ENCODE measurements at regions not wholly inside any gene's neighbourhood (a gene's known extent, or its start where the extent isn't known, plus 50 kb on each side); places are given as distances from the start of the nearest gene placed in this dataset.
"Not testable (repeated sequence)": the region's sequence is repeated elsewhere in the genome, so short reads cannot be mapped to it uniquely, and the experiment has no call there.

DNA sequence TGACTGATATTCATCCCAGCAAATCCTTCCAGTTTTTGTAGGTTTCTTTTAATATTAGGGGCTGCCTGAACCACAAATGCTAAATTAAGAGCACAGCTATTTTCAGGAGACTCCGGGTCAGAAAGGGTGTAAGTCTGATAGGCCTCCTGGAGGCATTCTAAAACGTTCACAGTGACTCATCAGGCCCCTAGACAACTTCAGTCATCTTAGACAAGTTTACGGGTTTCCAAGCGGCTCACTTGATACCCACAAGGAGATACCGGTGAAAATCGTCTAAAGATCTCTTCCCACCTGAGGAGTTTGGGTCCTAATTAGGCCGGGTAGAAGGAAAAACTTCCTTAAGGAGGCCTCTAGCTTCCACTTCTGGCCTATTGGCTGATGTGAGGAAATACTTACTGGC is 342.7 kb upstream of the USP9Y start:
- DNase-seq (ENCODE audit: low spot score): no peak
- no peak for TF ChIP-seq CTCF (IDR thresholded peaks at IDR 0.05; ENCODE audit: extremely low read depth, missing control alignments)

DNA sequence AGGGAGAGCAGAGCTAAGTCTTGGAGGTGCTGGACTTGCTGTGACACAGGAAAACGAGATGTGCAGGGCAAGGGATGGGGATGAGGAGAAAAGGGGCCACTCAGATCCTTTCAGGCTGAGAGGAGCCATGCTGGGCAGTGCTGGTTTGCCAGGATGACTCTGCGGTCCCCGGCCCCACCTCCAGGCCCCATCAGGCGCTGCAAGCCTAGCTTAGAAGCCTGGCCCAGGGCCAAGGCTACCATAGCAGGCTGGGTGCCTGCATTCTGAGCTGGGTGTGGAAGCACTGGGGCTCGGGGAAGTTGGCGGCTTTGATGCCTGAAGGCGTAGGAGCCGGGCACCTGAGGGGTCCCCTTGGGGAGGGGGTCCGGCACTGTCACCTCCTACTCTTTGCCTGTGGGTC is 341.2 kb upstream of the USP9Y start:
- no peak for TF ChIP-seq CTCF (IDR thresholded peaks at IDR 0.05; ENCODE audit: extremely low read depth, missing control alignments)
- no peak for DNase-seq (ENCODE audit: low spot score)

GRCh38 chrY:12360496-12360895 is 340.5 kb upstream of the USP9Y start:
- DNase-seq (ENCODE audit: low spot score): no peak
- no peak for TF ChIP-seq CTCF (IDR thresholded peaks at IDR 0.05; ENCODE audit: extremely low read depth, missing control alignments)

DNA sequence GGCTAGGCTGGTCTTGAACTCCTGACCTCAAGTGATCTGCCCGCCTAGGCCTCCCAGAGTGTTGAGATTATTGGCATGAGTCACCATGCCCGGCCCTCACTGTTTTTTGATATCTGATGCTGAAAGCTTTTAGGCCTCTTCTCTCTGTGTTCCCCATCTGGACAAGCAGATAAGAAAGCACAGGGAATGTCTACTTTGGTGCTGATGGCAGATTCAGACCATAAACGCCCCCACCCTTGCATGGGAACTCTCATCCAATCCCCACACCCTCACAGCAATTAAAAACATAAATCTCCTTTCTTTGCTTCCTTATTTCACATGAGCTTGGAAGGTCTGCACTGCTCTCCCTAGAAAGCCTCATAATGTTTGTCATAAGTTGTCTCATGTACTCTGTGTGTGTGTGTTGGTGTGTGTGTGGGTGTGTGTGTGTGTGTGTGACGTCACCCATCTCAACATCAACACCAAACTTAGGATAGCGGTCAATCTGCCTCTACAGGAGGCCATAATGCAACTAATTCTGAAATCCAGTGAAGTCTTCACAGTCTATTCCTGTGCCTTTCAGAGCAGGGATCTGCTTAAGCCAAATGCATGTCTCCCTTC is 335.6 kb upstream of the USP9Y start:
- no peak for TF ChIP-seq CTCF (IDR thresholded peaks at IDR 0.05; ENCODE audit: extremely low read depth, missing control alignments)
- DNase-seq (ENCODE audit: low spot score): no peak

DNA sequence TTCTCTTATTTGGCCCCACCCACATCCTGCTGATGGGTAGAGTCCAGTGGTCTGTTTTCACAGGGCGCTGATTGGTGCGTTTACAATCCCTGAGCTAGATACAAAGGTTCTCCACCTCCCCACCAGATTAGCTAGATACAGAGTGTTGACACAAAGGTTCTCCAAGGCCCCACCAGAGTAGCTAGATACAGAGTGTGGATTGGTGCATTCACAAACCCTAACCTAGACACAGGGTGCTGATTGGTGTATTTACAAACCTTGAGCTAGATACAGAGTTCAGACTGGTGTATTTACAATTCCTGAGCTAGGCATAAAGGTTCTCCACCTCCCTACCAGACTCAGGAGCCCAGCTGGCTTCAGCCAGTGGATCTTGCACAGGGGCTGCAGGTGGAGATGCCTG is 326.4 kb upstream of the USP9Y start:
- not testable (repeated sequence) for DNase-seq (ENCODE audit: low spot score)

GRCh38 chrY:12391655-12392559 is 309.1 kb upstream of the USP9Y start:
- not testable (repeated sequence) for DNase-seq (ENCODE audit: low spot score)

DNA sequence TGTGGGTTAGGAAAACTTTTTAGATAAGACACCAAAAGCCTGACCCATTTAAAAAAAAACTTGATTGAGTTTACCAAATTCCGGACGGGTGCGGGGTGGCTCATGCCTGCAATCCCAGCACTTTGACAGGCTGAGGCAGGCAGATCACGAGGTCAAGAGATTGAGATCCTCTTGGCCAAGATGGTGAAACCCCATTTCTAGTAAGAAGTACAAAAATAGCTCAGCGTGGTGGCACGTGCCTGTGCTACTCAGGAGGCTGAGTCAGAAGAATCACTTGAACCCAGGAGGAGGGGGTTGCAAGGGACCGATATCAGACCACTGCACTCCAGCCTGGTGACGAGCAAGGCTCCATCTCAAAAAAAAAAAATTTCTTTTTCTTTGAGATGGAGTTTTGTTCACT is 307.8 kb upstream of the USP9Y start:
- no peak for DNase-seq (ENCODE audit: low spot score)
- TF ChIP-seq CTCF (IDR thresholded peaks at IDR 0.05; ENCODE audit: extremely low read depth, missing control alignments): no peak

DNA sequence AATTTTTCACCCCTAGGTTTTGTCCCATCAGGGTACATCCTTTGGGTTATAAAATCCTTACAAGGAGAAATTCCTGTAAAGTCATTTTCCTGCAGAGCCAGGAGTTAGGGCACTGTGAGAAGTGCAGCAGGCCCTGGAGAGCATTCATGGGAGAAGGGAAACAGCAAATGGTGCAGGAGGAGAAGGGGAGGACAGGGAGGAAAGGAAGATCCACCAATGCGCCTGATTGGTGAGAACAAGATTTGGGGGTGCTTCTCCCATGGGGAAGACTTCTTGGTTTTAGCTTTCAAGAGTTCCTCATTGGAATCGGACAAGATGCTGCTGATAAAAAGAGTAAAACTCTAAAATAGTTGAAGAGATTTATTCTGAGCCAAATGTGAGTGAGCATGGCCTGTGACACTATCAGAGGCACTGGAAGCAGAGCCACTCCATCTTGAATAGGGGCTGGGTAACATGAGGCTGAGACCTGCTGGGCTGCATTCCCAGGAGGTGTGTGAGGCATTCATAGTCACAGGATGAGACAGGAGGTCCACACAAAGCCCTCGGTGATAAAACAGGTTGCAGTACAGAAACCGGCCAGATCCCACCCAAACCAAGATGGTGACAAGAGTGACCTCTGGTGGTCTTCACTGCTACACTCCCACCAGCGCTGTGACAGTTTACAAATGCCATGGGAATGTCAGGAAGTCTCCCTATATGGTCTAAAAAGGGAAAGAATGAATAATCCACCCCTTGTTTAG is 305.5 kb upstream of the USP9Y start:
- not testable (repeated sequence) for DNase-seq (ENCODE audit: low spot score)

Measured in GM20000 (cell line).